AG10803 (cell line): ENCODE measurements at regions not wholly inside any gene's neighbourhood (a gene's known extent, or its start where the extent isn't known, plus 50 kb on each side); places are given as distances from the start of the nearest gene placed in this dataset.

ENCODE experiments used
- DNase-seq: peaks from one replicate; pipeline ENCODE4 v3.0.0; 2010; ENCODE audit warnings: low read depth
- H3K4me3 ChIP-seq: 2 replicates; pipeline ENCODE4 v1.5.1; 2011; ENCODE audit warnings: mild to moderate bottlenecking, low read length, control low read depth
- CTCF ChIP-seq: conservative IDR thresholded peaks from 2 replicates; pipeline ENCODE4 v1.5.1; 2011; ENCODE audit warnings: mild to moderate bottlenecking, low read length, control low read depth, inconsistent platforms

DNA sequence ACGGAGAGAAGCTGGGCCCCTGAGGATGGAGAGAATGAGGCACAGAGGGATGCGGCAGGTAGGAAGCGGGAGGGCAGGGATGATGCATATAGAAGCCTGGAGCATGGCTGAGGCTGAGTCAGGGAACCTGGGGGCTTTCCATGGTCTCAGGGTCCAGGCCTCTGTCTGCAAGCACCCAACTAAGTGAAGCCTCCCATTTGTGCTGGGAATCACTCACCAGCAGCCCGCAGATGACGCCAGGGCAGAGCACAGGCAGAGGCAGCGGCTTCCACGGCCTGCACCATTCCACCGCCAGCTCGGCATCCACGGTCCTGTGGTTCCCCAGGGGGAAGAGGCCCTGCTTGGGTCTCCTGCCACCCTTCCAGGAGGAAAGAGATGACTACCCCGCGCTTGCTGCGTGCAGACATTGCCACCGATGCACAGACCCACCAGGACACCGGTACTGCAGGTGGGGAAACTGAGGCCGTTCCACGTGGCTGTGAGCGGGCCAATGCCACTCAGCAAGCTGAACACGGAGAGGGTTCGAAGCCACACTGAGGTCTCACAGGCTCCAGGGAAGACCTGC lies 75.5 kb downstream of the NCOR2 start:
- no peak overlapping the region for H3K4me3 ChIP-seq
- TF ChIP-seq CTCF: no peak
- no peak for DNase-seq

DNA sequence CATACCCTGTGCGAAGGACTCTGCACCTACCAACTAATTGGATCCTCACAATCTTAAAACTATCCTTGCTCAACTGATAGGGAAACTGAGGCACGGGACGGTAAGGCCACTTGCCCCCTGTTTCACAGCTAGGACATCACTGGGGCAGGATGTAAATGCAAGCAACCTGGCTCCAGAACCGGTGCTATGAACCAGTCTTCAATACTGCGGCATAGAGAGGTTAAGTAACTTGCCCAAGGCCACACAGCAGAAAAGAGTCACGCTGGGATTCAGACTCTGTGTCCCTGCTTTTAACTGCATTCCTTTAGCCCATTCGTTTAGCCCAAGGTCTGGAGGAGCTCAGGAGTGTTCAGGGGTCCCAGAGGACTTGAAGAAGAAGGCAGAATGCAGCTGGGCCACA lies 76.1 kb downstream of the NCOR2 start:
- TF ChIP-seq CTCF: no peak
- no peak for DNase-seq
- no peak overlapping the region for H3K4me3 ChIP-seq

- DNase-seq: no peak
- no peak overlapping the region for H3K4me3 ChIP-seq
- no peak for TF ChIP-seq CTCF
Measured at GRCh38 chr12:124490584-124491305, 76.7 kb downstream of the NCOR2 start.

DNA sequence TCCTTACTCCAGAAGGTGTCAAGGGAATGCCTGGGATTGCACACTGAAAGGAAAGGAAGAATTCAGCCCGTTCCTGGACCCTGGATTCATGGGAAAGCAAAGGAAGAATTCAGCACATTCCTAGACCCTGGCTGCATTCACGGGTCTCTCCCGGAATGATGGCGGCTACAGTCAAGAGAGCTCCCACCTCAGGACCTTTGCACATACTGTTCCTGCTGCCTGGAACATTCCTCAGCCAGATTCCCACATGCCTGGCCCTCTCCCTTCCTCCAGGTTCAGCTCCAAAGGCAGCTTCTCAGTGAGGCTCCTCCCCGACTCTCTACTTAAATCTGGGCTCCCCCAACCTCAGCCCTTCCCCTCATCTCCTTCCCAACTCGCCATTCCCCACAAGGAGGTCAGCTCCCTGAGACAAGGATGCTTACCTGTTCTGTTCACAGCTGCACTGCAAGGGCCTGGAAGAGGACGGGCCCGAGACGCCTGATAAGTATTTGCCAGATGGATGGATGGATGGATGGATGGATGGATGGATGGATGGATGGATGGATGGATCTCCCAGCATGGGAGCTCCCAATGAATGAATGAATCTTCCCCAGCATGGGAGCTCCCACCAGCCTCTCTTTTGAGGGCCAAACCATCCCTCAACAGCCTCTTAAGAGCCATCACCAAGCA lies 77.4 kb downstream of the NCOR2 start:
- no peak for TF ChIP-seq CTCF
- DNase-seq: no peak
- no peak overlapping the region for H3K4me3 ChIP-seq

- TF ChIP-seq CTCF: no peak
- no peak for DNase-seq
- H3K4me3 ChIP-seq: no peak overlapping the region
Measured at GRCh38 chr12:124489220-124489619, 78.2 kb downstream of the NCOR2 start.

DNA sequence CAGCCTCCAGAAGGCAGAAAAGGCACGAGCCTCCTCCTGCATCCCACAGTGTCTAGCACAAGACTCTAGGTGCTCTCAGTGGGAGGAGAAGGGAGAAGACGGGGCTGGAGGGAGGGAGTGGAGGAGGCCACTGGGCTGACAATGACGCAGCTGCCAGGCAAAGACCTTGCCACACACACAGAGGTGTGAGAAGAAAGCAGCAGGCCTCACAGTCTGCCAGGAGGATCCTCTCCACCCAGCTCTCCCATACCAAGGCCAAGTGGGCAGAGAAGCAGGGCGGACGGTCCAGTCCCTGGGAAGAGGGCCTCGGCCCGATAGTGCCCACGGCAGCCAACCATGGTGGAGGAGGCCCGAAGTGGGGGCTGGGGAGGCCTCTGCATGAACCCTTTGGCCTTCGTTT lies 78.9 kb downstream of the NCOR2 start:
- H3K4me3 ChIP-seq: no peak overlapping the region
- DNase-seq: no peak
- no peak for TF ChIP-seq CTCF

DNA sequence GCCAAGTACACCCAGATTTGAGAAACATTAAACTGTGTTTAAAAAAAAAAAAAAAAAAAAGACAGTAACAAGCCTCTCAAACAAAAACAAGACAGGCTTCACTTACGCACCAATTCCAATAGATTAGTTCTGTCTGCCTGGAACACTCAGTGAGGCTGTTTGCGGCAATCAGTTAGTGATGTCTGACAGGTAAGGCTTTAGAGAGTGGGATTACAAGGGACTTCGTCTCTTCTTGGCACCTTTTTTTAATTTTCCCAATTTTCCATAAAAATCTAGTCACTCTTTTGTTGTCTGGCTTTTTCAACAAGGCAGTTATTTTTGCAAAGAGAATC lies 79.6 kb downstream of the NCOR2 start:
- TF ChIP-seq CTCF: no peak
- DNase-seq: no peak
- H3K4me3 ChIP-seq: no peak overlapping the region
